IPS-20b (cell line): ENCODE measurements at regions not wholly inside any gene's neighbourhood (a gene's known extent, or its start where the extent isn't known, plus 50 kb on each side); places are given as distances from the start of the nearest gene placed in this dataset.
"Not testable (repeated sequence)": the region's sequence is repeated elsewhere in the genome, so short reads cannot be mapped to it uniquely, and the experiment has no call there.

Experiments used
- H3K27ac ChIP-seq: one replicate; pipeline ENCODE4 v1.5.1; 2013; ENCODE audit warnings: low read length
- H3K27me3 ChIP-seq: 2 replicates; pipeline ENCODE4 v1.6.1; 2013; ENCODE audit warnings: mild to moderate bottlenecking, low read length, inconsistent platforms; ENCODE audit not compliant: insufficient read depth
- H3K36me3 ChIP-seq: 2 replicates; pipeline ENCODE4 v1.6.1; 2013; ENCODE audit warnings: low read depth, mild to moderate bottlenecking, inconsistent platforms, low read length, moderate library complexity; ENCODE audit not compliant: insufficient read depth
- H3K4me1 ChIP-seq: 2 replicates; pipeline ENCODE4 v1.6.1; 2013; ENCODE audit warnings: mild to moderate bottlenecking, control low read depth, inconsistent platforms, low read length, moderate library complexity; ENCODE audit not compliant: insufficient read depth
- H3K4me3 ChIP-seq: 2 replicates; pipeline ENCODE4 v1.5.1; 2013; ENCODE audit warnings: mild to moderate bottlenecking, low read length, inconsistent platforms
- H3K9ac ChIP-seq: 2 replicates; pipeline ENCODE4 v1.6.1; 2013; ENCODE audit warnings: low read depth, mild to moderate bottlenecking, inconsistent platforms, low read length, moderate library complexity
- H3K9me3 ChIP-seq: 2 replicates; pipeline ENCODE4 v1.6.1; 2013; ENCODE audit warnings: mild to moderate bottlenecking, low read depth, low read length, inconsistent platforms; ENCODE audit not compliant: insufficient read depth

GRCh38 chr13:59303433-59303832 is 860.3 kb downstream of the DIAPH3 start:
- H3K27ac ChIP-seq, result no peak overlapping the region
- H3K9me3 ChIP-seq, result no peaks in the 10 kb centered on the region
- H3K27me3 ChIP-seq, result no peaks in the 10 kb centered on the region
- H3K9ac ChIP-seq, result no peak overlapping the region
- H3K36me3 ChIP-seq, result no peaks in the 10 kb centered on the region
- no peak overlapping the region for H3K4me3 ChIP-seq
- no peaks in the 10 kb centered on the region for H3K4me1 ChIP-seq

- Histone ChIP-seq H3K9me3 (no peaks in the 10 kb centered on the region), H3K9ac (no peak overlapping the region), H3K4me1 (no peaks in the 10 kb centered on the region), H3K27ac (no peak overlapping the region), H3K27me3 (no peaks in the 10 kb centered on the region), H3K4me3 (no peak overlapping the region), H3K36me3 (no peaks in the 10 kb centered on the region)
Measured at GRCh38 chr13:59304596-59304995, 859.1 kb downstream of the DIAPH3 start.

- Histone ChIP-seq H3K9me3 (no peaks in the 10 kb centered on the region), H3K4me3 (no peak overlapping the region), H3K9ac (no peak overlapping the region), H3K27ac (no peak overlapping the region), H3K36me3 (no peaks in the 10 kb centered on the region), H3K27me3 (no peaks in the 10 kb centered on the region), H3K4me1 (no peaks in the 10 kb centered on the region)
Measured at GRCh38 chr13:59305896-59306295, 857.8 kb downstream of the DIAPH3 start.

GRCh38 chr13:59312776-59313175 is 851.0 kb downstream of the DIAPH3 start:
- H3K4me1 ChIP-seq, result no peaks in the 10 kb centered on the region
- no peak overlapping the region for H3K4me3 ChIP-seq
- H3K9me3 ChIP-seq, result no peaks in the 10 kb centered on the region
- no peaks in the 10 kb centered on the region for H3K27me3 ChIP-seq
- no peak overlapping the region for H3K27ac ChIP-seq
- no peak overlapping the region for H3K9ac ChIP-seq
- no peaks in the 10 kb centered on the region for H3K36me3 ChIP-seq

GRCh38 chr13:59318320-59318930 is 845.3 kb downstream of the DIAPH3 start:
- no peak overlapping the region for H3K27ac ChIP-seq
- H3K36me3 ChIP-seq, result no peaks in the 10 kb centered on the region
- H3K27me3 ChIP-seq, result no peaks in the 10 kb centered on the region
- peaks cover 4% of the 10 kb centered on the region; the same call in 1 of the 2 replicates for H3K4me1 ChIP-seq
- no peaks in the 10 kb centered on the region for H3K9me3 ChIP-seq
- H3K9ac ChIP-seq, result no peak overlapping the region
- no peak overlapping the region for H3K4me3 ChIP-seq

GRCh38 chr13:59319276-59319675 is 844.5 kb downstream of the DIAPH3 start:
- no peak overlapping the region for H3K4me3 ChIP-seq

GRCh38 chr13:59320021-59320420 is 843.7 kb downstream of the DIAPH3 start:
- Histone ChIP-seq H3K36me3 (no peaks in the 10 kb centered on the region), H3K27me3 (no peaks in the 10 kb centered on the region), H3K9ac (no peak overlapping the region), H3K4me1 (peaks cover 4% of the 10 kb centered on the region; the same call in 1 of the 2 replicates), H3K4me3 (no peak overlapping the region), H3K9me3 (no peaks in the 10 kb centered on the region), H3K27ac (no peak overlapping the region)

More at GRCh38 chr13:59319276-59319675, 844.5 kb downstream of the DIAPH3 start:
- H3K27ac ChIP-seq, result no peak overlapping the region
- H3K4me1 ChIP-seq, result peaks cover 4% of the 10 kb centered on the region; the same call in 1 of the 2 replicates
- no peak overlapping the region for H3K9ac ChIP-seq
- H3K36me3 ChIP-seq, result no peaks in the 10 kb centered on the region
- no peaks in the 10 kb centered on the region for H3K9me3 ChIP-seq
- no peaks in the 10 kb centered on the region for H3K27me3 ChIP-seq

GRCh38 chr13:59324401-59324800 is 839.3 kb downstream of the DIAPH3 start:
- not testable (repeated sequence) for H3K27ac ChIP-seq, H3K9ac ChIP-seq

GRCh38 chr13:59326717-59327116 is 837.0 kb downstream of the DIAPH3 start:
- Histone ChIP-seq H3K4me3 (no peak overlapping the region), H3K27me3 (no peaks in the 10 kb centered on the region), H3K36me3 (no peaks in the 10 kb centered on the region), H3K4me1 (no peaks in the 10 kb centered on the region), H3K9me3 (no peaks in the 10 kb centered on the region), H3K27ac (no peak overlapping the region), H3K9ac (no peak overlapping the region)

More at GRCh38 chr13:59324401-59324800, 839.3 kb downstream of the DIAPH3 start:
- not testable (repeated sequence) for H3K9me3 ChIP-seq, H3K4me1 ChIP-seq, H3K36me3 ChIP-seq, H3K27me3 ChIP-seq, H3K4me3 ChIP-seq

- H3K36me3 ChIP-seq, result no peaks in the 10 kb centered on the region
Measured at GRCh38 chr13:59330764-59331163, 833.0 kb downstream of the DIAPH3 start.

GRCh38 chr13:59332966-59333365 is 830.8 kb downstream of the DIAPH3 start:
- Histone ChIP-seq H3K9ac (no peak overlapping the region), H3K36me3 (no peaks in the 10 kb centered on the region), H3K9me3 (no peaks in the 10 kb centered on the region), H3K27me3 (no peaks in the 10 kb centered on the region), H3K4me1 (no peaks in the 10 kb centered on the region), H3K4me3 (no peak overlapping the region), H3K27ac (no peak overlapping the region)

More at GRCh38 chr13:59330764-59331163, 833.0 kb downstream of the DIAPH3 start:
- Histone ChIP-seq H3K9ac (no peak overlapping the region), H3K4me1 (no peaks in the 10 kb centered on the region), H3K27ac (no peak overlapping the region), H3K27me3 (no peaks in the 10 kb centered on the region), H3K9me3 (no peaks in the 10 kb centered on the region), H3K4me3 (no peak overlapping the region)

GRCh38 chr13:59337070-59337469 is 826.7 kb downstream of the DIAPH3 start:
- no peaks in the 10 kb centered on the region for H3K36me3 ChIP-seq
- no peak overlapping the region for H3K4me3 ChIP-seq
- no peaks in the 10 kb centered on the region for H3K4me1 ChIP-seq
- H3K9ac ChIP-seq, result no peak overlapping the region
- H3K9me3 ChIP-seq, result no peaks in the 10 kb centered on the region
- no peak overlapping the region for H3K27ac ChIP-seq
- H3K27me3 ChIP-seq, result no peaks in the 10 kb centered on the region
